HEK293 (cell line): ENCODE measurements at regions not wholly inside any gene's neighbourhood (a gene's known extent, or its start where the extent isn't known, plus 50 kb on each side); places are given as distances from the start of the nearest gene placed in this dataset.

Experiments used
- CTCF ChIA-PET: fragments of 350-600 bp; formaldehyde crosslinking; extraction: SDS; loops from one replicate; lab custom pipeline; 2021; ENCODE audit warnings: antibody characterized with exemption; lab: Yijun Ruan, JAX
- POLR2A ChIA-PET: fragments of 300-600 bp; formaldehyde crosslinking; extraction: SDS; loops from one replicate; lab custom pipeline; 2020; ENCODE audit warnings: antibody characterized with exemption, inconsistent platforms; lab: Yijun Ruan, JAX
- H3K27ac ChIP-seq: fragments of 200-500 bp; sonication (Bioruptor generic); 2 replicates; pipeline ENCODE4 v1.5.1; 2014; ENCODE audit warnings: low read depth, low read length, control low read depth, inconsistent platforms; ENCODE audit errors: extremely low read depth
- H3K36me3 ChIP-seq, 2 experiments: fragments of 200-500 bp in 1 of 2; sonication (Bioruptor generic) in 1 of 2; 1 replicate in 1 of 2; 2 replicates in 1 of 2; pipeline ENCODE4 v1.5.1; 2014 to 2017; ENCODE audit warnings: inconsistent platforms in 2 of 2, low read length in 2 of 2; ENCODE audit not compliant: control insufficient read depth in 2 of 2, insufficient read depth in 1 of 2
- H3K4me1 ChIP-seq: fragments of 200-500 bp; sonication (Bioruptor generic); 2 replicates; pipeline ENCODE4 v1.5.1; 2014; ENCODE audit warnings: mild to moderate bottlenecking, low read length, inconsistent platforms; ENCODE audit not compliant: control insufficient read depth, insufficient read depth
- H3K4me3 ChIP-seq: 2 replicates; pipeline ENCODE4 v1.5.1; 2011; ENCODE audit warnings: low read depth, mild to moderate bottlenecking, control low read depth, low read length, moderate library complexity
- H3K9me3 ChIP-seq: fragments of 200-500 bp; sonication (Bioruptor generic); 2 replicates; pipeline ENCODE4 v1.5.1; 2014; ENCODE audit warnings: low read depth, low read length, inconsistent platforms; ENCODE audit not compliant: control insufficient read depth, insufficient read depth
- HOXA7 ChIP-seq: sonication (generic); formaldehyde crosslinking; IDR thresholded peaks from 2 replicates; pipeline ENCODE4 v1.8.1; 2022; ENCODE audit warnings: missing genetic modification reagents, borderline replicate concordance
- KLF1 ChIP-seq: fragments of 450-650 bp; formaldehyde crosslinking; IDR thresholded peaks from 2 replicates; pipeline ENCODE4 v1.5.1; 2016; ENCODE audit warnings: missing biosample characterization, missing genetic modification characterization
- KLF8 ChIP-seq: fragments of 450-650 bp; formaldehyde crosslinking; IDR thresholded peaks from 2 replicates; pipeline ENCODE4 v1.5.1; 2016; ENCODE audit warnings: missing biosample characterization, missing genetic modification characterization
- SETDB1 ChIP-seq: IDR thresholded peaks from one replicate; pipeline ENCODE4 v1.6.1; 2017; ENCODE audit warnings: mild to moderate bottlenecking, low read length, moderate library complexity, mixed read lengths; ENCODE audit not compliant: insufficient read length
- TSHZ1 ChIP-seq: fragments of 450-650 bp; formaldehyde crosslinking; IDR thresholded peaks from 2 replicates; pipeline ENCODE4 v1.5.1; 2016; ENCODE audit warnings: missing biosample characterization, missing genetic modification characterization, borderline replicate concordance
- ZEB2 ChIP-seq: fragments of 450-650 bp; formaldehyde crosslinking; IDR thresholded peaks from 2 replicates; pipeline ENCODE4 v1.5.1; 2016; ENCODE audit warnings: missing biosample characterization, missing genetic modification characterization
- ZNF18 ChIP-seq: fragments of 450-650 bp; formaldehyde crosslinking; IDR thresholded peaks from 2 replicates; pipeline ENCODE4 v1.5.1; 2016; ENCODE audit warnings: missing biosample characterization, missing genetic modification characterization
- ZNF239 ChIP-seq: fragments of 450-650 bp; formaldehyde crosslinking; IDR thresholded peaks from 2 replicates; pipeline ENCODE4 v1.5.1; 2016; ENCODE audit warnings: missing biosample characterization, missing genetic modification characterization
- ZNF571 ChIP-seq: fragments of 450-650 bp; formaldehyde crosslinking; IDR thresholded peaks from 2 replicates; pipeline ENCODE4 v1.5.0; 2017; ENCODE audit warnings: missing biosample characterization, missing genetic modification characterization
- ZNF707 ChIP-seq: fragments of 450-650 bp; formaldehyde crosslinking; IDR thresholded peaks from 2 replicates; pipeline ENCODE4 v1.5.1; 2016; ENCODE audit warnings: missing biosample characterization, missing genetic modification characterization
- ZNF776 ChIP-seq: fragments of 450-650 bp; formaldehyde crosslinking; IDR thresholded peaks from 2 replicates; pipeline ENCODE4 v1.5.0; 2017; ENCODE audit warnings: missing biosample characterization, missing genetic modification characterization, borderline replicate concordance
- TF ChIP-seq, protein P1 (sequence below): fragments of 450-650 bp; formaldehyde crosslinking; IDR thresholded peaks from 2 replicates; pipeline ENCODE4 v1.5.1; 2016; ENCODE audit warnings: missing biosample characterization, missing genetic modification characterization, borderline replicate concordance
- TF ChIP-seq, protein P2 (sequence below): fragments of 450-650 bp; formaldehyde crosslinking; IDR thresholded peaks from 2 replicates; pipeline ENCODE4 v1.5.1; 2016; ENCODE audit warnings: missing biosample characterization, missing genetic modification characterization
- TF ChIP-seq, protein P3 (sequence below): fragments of 450-650 bp; formaldehyde crosslinking; IDR thresholded peaks from 2 replicates; pipeline ENCODE4 v1.5.1; 2016; ENCODE audit warnings: missing biosample characterization, missing genetic modification characterization

DNA sequence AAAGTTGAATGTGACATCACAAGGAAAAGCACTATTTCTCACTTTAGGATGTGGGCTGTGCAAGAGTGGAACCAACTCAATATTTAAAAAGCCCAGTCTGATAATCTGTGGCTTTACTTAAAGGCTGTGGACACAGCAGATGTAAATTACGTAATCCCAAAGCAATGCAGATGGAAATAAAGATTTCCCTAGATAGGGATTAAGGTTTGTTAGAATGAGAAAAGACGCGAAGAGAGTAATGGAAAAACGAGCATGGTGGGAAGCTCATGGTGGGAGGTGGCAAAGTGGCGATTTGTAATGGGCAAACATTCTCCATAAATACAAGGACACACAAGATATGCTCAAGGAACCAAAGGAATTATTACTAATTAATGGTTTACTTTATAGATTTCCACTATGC, 985.5 kb downstream of the FSTL5 start:
- Histone ChIP-seq H3K36me3 (no peaks in the 10 kb centered on the region), H3K4me1 (no peaks in the 10 kb centered on the region), H3K4me3 (no peak overlapping the region), H3K9me3 (no peaks in the 10 kb centered on the region), H3K27ac (no peak overlapping the region)
- CTCF ChIA-PET, result no interaction called here
- POLR2A ChIA-PET, result no interaction called here
- TF ChIP-seq ZNF571 (tag by site-specific recombination), result no peak
- no peak for TF ChIP-seq TSHZ1 (tag by site-specific recombination)
- TF ChIP-seq, protein P1, sequence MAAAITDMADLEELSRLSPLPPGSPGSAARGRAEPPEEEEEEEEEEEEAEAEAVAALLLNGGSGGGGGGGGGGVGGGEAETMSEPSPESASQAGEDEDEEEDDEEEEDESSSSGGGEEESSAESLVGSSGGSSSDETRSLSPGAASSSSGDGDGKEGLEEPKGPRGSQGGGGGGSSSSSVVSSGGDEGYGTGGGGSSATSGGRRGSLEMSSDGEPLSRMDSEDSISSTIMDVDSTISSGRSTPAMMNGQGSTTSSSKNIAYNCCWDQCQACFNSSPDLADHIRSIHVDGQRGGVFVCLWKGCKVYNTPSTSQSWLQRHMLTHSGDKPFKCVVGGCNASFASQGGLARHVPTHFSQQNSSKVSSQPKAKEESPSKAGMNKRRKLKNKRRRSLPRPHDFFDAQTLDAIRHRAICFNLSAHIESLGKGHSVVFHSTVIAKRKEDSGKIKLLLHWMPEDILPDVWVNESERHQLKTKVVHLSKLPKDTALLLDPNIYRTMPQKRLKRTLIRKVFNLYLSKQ (tag by site-specific recombination), result no peak
- TF ChIP-seq KLF8 (tag by site-specific recombination), result no peak
- TF ChIP-seq KLF1, result no peak
- TF ChIP-seq HOXA7 (CRISPR knock-in tag), result no peak
- TF ChIP-seq, protein P2, sequence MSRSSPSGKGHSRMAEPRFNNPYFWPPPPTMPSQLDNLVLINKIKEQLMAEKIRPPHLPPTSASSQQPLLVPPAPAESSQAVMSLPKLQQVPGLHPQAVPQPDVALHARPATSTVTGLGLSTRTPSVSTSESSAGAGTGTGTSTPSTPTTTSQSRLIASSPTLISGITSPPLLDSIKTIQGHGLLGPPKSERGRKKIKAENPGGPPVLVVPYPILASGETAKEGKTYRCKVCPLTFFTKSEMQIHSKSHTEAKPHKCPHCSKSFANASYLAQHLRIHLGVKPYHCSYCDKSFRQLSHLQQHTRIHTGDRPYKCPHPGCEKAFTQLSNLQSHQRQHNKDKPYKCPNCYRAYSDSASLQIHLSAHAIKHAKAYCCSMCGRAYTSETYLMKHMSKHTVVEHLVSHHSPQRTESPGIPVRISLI (tag by site-specific recombination), result no peak

GRCh38 chr4:161172396-161173026, 991.3 kb downstream of the FSTL5 start:
- no peak for TF ChIP-seq ZNF707 (tag by site-specific recombination)
- TF ChIP-seq ZNF776 (tag by site-specific recombination), result no peak
- TF ChIP-seq ZEB2 (tag by site-specific recombination), result no peak
- TF ChIP-seq, protein P3, sequence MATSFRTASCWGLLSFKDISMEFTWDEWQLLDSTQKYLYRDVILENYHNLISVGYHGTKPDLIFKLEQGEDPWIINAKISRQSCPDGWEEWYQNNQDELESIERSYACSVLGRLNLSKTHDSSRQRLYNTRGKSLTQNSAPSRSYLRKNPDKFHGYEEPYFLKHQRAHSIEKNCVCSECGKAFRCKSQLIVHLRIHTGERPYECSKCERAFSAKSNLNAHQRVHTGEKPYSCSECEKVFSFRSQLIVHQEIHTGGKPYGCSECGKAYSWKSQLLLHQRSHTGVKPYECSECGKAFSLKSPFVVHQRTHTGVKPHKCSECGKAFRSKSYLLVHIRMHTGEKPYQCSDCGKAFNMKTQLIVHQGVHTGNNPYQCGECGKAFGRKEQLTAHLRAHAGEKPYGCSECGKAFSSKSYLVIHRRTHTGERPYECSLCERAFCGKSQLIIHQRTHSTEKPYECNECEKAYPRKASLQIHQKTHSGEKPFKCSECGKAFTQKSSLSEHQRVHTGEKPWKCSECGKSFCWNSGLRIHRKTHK (tag by site-specific recombination), result no peak
- TF ChIP-seq ZNF239 (tag by site-specific recombination), result no peak
- no peak for TF ChIP-seq SETDB1
- TF ChIP-seq ZNF18 (tag by site-specific recombination), result no peak
- no peak overlapping the region for H3K4me3 ChIP-seq
- no peaks in the 10 kb centered on the region for H3K4me1 ChIP-seq
- H3K27ac ChIP-seq, result no peak overlapping the region
- ChIA-PET CTCF (no interaction called here), POLR2A (no interaction called here)
- no peaks in the 10 kb centered on the region for H3K36me3 ChIP-seq
- no peaks in the 10 kb centered on the region for H3K9me3 ChIP-seq
